ENCODE measurements at regions not wholly inside any gene's neighbourhood (a gene's known extent, or its start where the extent isn't known, plus 50 kb on each side); places are given as distances from the start of the nearest gene placed in this dataset.

DNA sequence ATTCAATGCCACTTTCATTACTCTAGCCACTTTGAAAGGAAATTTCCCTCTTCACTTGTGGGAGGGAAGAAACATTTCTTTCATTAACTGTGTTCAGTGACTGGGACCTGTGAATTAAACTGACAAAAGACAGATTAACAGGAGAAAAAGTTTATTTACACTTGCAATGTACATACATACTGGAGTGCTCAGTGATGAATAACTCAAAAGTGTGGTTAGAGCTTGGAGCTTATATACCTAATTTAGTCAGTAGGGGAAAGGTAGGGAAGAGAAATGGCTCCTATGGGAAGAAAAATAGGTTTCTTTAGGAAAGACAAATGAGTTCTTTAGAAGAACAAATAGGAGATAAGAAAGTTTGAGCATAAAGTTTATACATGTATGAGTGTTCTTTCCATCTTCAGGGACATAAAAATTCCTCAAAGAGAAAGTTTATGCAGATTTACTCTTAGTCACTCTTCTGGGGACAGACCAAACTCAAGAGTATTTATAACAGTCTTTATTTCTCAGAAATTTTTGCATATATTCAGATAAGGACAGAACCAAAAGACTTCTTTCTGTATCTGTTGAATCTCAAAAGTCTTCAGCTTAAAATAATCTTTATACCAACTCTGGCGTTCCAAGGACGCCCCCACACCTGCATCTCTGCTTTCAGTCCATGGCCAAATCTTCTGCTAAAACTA, 120.0 kb upstream of the RAI14 start:
- Histone ChIP-seq H3K4me1 (ENCODE audit: insufficient read depth) (peaks cover 16% of the 10 kb centered on the region; the same call in 1 of the 2 replicates), H3K4me2 (no peak overlapping the region), H4K20me1 (replicated peaks; ENCODE audit: insufficient read depth) (no peaks in the 10 kb centered on the region), H3K27me3 (ENCODE audit: insufficient read depth) (no peaks in the 10 kb centered on the region), H2AFZ (peak overlapping the region; percentile 5; the same call in 1 of the 2 replicates), H3K27ac (ENCODE audit: low read depth) (no peak overlapping the region), H3K4me3 (no peak overlapping the region), H3K36me3 (ENCODE audit: insufficient read depth) (no peaks in the 10 kb centered on the region), H3K9me2 (ENCODE audit: insufficient read depth) (no peaks in the 10 kb centered on the region), H3K79me2 (replicated peaks; ENCODE audit: insufficient read depth) (no peaks in the 10 kb centered on the region), H3F3A (replicated peaks; ENCODE audit: low read depth) (no peaks in the 10 kb centered on the region)
- H3K4me1 Mint-ChIP-seq, result peaks cover 16% of the 10 kb centered on the region; the same call in 2 of the 3 replicates
- ATAC-seq (no peak), DNase-seq (ENCODE audit: low spot score) (no peak)
- H3K36me3 Mint-ChIP-seq (ENCODE audit: low read depth), result peaks cover 7% of the 10 kb centered on the region
- no peak overlapping the region for H3K27ac Mint-ChIP-seq
- peaks cover 3% of the 10 kb centered on the region for H3K27me3 Mint-ChIP-seq (ENCODE audit: insufficient read depth, low read depth, poor library complexity)
- H3K4me3 Mint-ChIP-seq, result no peak overlapping the region
- H3K9me3 Mint-ChIP-seq, result peaks cover 3% of the 10 kb centered on the region
- TF ChIP-seq CREB1 (CRISPR knock-in tag; IDR thresholded peaks at IDR 0.05; ENCODE audit: low read depth) (no peak), EZH2 (IDR thresholded peaks at IDR 0.05; ENCODE audit: low read depth, unreplicated experiment) (no peak), JUNB (IDR thresholded peaks at IDR 0.05; ENCODE audit: unreplicated experiment) (no peak), ZNF114 (CRISPR knock-in tag; IDR thresholded peaks at IDR 0.05) (no peak), STAT1 (IDR thresholded peaks at IDR 0.05; ENCODE audit: unreplicated experiment) (no peak)
- TF ChIP-seq, protein P1, sequence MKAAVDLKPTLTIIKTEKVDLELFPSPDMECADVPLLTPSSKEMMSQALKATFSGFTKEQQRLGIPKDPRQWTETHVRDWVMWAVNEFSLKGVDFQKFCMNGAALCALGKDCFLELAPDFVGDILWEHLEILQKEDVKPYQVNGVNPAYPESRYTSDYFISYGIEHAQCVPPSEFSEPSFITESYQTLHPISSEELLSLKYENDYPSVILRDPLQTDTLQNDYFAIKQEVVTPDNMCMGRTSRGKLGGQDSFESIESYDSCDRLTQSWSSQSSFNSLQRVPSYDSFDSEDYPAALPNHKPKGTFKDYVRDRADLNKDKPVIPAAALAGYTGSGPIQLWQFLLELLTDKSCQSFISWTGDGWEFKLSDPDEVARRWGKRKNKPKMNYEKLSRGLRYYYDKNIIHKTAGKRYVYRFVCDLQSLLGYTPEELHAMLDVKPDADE (IDR thresholded peaks at IDR 0.05), result no peak

DNA sequence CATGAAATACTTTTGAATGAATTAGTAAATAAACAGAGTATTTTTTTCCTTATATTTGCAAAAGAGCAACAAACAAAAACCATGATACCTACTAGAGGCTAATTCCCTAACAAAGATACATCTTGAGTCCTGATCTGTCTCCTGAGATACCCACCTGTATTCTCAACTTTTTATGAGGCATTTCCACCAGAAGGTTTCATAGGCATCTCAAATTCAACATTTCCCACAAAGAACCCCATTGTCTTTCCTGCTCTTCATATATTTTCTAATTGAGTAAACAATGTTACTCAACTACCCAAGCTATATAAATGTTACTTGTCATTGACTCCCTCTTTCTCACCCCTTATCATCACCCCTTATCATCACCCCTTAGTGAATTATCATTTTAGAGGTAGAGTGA, 119.4 kb upstream of the RAI14 start:
- H3K27me3 ChIP-seq (ENCODE audit: insufficient read depth), result no peaks in the 10 kb centered on the region
- H3K79me2 ChIP-seq (replicated peaks; ENCODE audit: insufficient read depth), result no peaks in the 10 kb centered on the region
- no peak overlapping the region for H3K4me3 ChIP-seq
- H3F3A ChIP-seq (replicated peaks; ENCODE audit: low read depth), result no peaks in the 10 kb centered on the region
- TF ChIP-seq ZNF331 (CRISPR knock-in tag; IDR thresholded peaks at IDR 0.05; ENCODE audit: low read depth) (no peak), STAT1 (IDR thresholded peaks at IDR 0.05; ENCODE audit: unreplicated experiment) (no peak)
- H3K36me3 ChIP-seq (ENCODE audit: insufficient read depth), result no peaks in the 10 kb centered on the region
- Mint-ChIP-seq H3K36me3 (ENCODE audit: low read depth) (peaks cover 13% of the 10 kb centered on the region), H3K27ac (no peak overlapping the region), H3K9me3 (peaks cover 9% of the 10 kb centered on the region), H3K4me3 (no peak overlapping the region), H3K27me3 (ENCODE audit: insufficient read depth, low read depth, poor library complexity) (peaks cover 3% of the 10 kb centered on the region), H3K4me1 (peaks cover 19% of the 10 kb centered on the region; the same call in 2 of the 3 replicates)
- H2AFZ ChIP-seq, result no peak overlapping the region
- no peak for DNase-seq (ENCODE audit: low spot score)
- no peaks in the 10 kb centered on the region for H3K9me2 ChIP-seq (ENCODE audit: insufficient read depth)
- H3K4me2 ChIP-seq, result no peak overlapping the region
- H3K27ac ChIP-seq (ENCODE audit: low read depth), result no peak overlapping the region
- H3K4me1 ChIP-seq (ENCODE audit: insufficient read depth), result peaks cover 16% of the 10 kb centered on the region; the same call in 1 of the 2 replicates
- ATAC-seq, result no peak
- H4K20me1 ChIP-seq (replicated peaks; ENCODE audit: insufficient read depth), result no peaks in the 10 kb centered on the region

DNA sequence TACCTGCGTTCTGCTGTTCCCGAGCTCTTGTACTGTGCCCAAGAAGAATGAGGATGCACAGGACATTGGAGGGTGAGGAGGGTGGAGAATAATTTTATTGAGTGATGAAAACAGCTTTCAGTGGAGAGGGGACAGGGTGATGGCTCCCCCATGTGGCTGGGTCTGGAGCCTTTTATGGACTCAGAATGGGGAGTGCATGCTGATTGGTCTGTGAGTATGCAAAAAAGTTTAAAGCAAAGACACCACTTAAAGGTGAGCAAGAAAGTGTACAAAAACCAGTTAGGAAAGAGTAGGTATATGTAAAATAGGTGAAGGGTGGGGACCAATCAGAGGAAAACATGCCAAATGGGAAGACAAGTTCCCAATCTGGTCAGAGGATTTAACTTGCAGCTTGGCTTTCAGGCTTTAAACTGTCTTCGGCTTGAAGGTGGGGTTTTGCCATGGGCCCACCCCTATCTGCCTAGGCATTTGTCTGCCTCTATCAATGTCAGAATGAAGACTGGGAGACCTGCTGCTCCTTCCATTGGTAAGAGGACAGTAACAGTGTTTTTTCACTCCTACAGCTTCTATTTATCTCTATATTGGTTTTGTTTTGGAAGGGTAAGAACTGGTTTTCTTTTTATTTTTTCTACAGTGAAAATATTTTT, 118.0 kb upstream of the RAI14 start:
- DNase-seq (ENCODE audit: low spot score) (peak; percentile 38), ATAC-seq (no peak)
- no peak overlapping the region for H3K27ac Mint-ChIP-seq
- H3K9me3 Mint-ChIP-seq, result peaks cover 18% of the 10 kb centered on the region
- Histone ChIP-seq H3F3A (replicated peaks; ENCODE audit: low read depth) (no peaks in the 10 kb centered on the region), H3K27me3 (ENCODE audit: insufficient read depth) (no peaks in the 10 kb centered on the region), H3K4me2 (no peak overlapping the region), H2AFZ (no peak overlapping the region), H3K36me3 (ENCODE audit: insufficient read depth) (no peaks in the 10 kb centered on the region), H3K9me2 (ENCODE audit: insufficient read depth) (0 out of 2 replicates have a peak, but pooled peaks cover 6% of the 10 kb centered on the region), H3K4me1 (ENCODE audit: insufficient read depth) (peaks cover 16% of the 10 kb centered on the region; the same call in 1 of the 2 replicates), H4K20me1 (replicated peaks; ENCODE audit: insufficient read depth) (no peaks in the 10 kb centered on the region), H3K79me2 (replicated peaks; ENCODE audit: insufficient read depth) (no peaks in the 10 kb centered on the region), H3K27ac (ENCODE audit: low read depth) (no peak overlapping the region), H3K4me3 (no peak overlapping the region)
- H3K27me3 Mint-ChIP-seq (ENCODE audit: insufficient read depth, low read depth, poor library complexity), result no peaks in the 10 kb centered on the region
- H3K4me1 Mint-ChIP-seq, result peaks cover 19% of the 10 kb centered on the region; the same call in 2 of the 3 replicates
- no peak overlapping the region for H3K4me3 Mint-ChIP-seq
- peaks cover 23% of the 10 kb centered on the region for H3K36me3 Mint-ChIP-seq (ENCODE audit: low read depth)
- TF ChIP-seq, protein P1 (IDR thresholded peaks at IDR 0.05), result no peak
- TF ChIP-seq POLR2AphosphoS5 (IDR thresholded peaks at IDR 0.05; ENCODE audit: low read depth), result no peak
- TF ChIP-seq, protein P2, sequence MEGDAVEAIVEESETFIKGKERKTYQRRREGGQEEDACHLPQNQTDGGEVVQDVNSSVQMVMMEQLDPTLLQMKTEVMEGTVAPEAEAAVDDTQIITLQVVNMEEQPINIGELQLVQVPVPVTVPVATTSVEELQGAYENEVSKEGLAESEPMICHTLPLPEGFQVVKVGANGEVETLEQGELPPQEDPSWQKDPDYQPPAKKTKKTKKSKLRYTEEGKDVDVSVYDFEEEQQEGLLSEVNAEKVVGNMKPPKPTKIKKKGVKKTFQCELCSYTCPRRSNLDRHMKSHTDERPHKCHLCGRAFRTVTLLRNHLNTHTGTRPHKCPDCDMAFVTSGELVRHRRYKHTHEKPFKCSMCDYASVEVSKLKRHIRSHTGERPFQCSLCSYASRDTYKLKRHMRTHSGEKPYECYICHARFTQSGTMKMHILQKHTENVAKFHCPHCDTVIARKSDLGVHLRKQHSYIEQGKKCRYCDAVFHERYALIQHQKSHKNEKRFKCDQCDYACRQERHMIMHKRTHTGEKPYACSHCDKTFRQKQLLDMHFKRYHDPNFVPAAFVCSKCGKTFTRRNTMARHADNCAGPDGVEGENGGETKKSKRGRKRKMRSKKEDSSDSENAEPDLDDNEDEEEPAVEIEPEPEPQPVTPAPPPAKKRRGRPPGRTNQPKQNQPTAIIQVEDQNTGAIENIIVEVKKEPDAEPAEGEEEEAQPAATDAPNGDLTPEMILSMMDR (conservative IDR thresholded peaks at IDR 0.05; ENCODE audit: low read depth in 2 of 2), result peak; percentile 60

Data from GM23338 (cell line).